OCI-LY1 (cell line): ENCODE measurements at regions not wholly inside any gene's neighbourhood (a gene's known extent, or its start where the extent isn't known, plus 50 kb on each side); places are given as distances from the start of the nearest gene placed in this dataset.

Experiments
- EZH2 ChIP-seq: fragments of 200-600 bp; sonication (generic), shearing (Covaris generic); IDR thresholded peaks from 2 replicates; pipeline ENCODE4 v1.8.0; 2017; ENCODE audit warnings: borderline replicate concordance, mixed run types, mild to moderate bottlenecking, antibody characterized with exemption, low read length, moderate library complexity, mixed read lengths
- TF ChIP-seq, protein P1 (sequence below): fragments of 200-600 bp; sonication (generic), shearing (Covaris generic); IDR thresholded peaks from 2 replicates; pipeline ENCODE4 v1.5.1; 2017; ENCODE audit warnings: mild to moderate bottlenecking, antibody characterized with exemption, low read length, moderate library complexity, mixed read lengths

- TF ChIP-seq, protein P1, sequence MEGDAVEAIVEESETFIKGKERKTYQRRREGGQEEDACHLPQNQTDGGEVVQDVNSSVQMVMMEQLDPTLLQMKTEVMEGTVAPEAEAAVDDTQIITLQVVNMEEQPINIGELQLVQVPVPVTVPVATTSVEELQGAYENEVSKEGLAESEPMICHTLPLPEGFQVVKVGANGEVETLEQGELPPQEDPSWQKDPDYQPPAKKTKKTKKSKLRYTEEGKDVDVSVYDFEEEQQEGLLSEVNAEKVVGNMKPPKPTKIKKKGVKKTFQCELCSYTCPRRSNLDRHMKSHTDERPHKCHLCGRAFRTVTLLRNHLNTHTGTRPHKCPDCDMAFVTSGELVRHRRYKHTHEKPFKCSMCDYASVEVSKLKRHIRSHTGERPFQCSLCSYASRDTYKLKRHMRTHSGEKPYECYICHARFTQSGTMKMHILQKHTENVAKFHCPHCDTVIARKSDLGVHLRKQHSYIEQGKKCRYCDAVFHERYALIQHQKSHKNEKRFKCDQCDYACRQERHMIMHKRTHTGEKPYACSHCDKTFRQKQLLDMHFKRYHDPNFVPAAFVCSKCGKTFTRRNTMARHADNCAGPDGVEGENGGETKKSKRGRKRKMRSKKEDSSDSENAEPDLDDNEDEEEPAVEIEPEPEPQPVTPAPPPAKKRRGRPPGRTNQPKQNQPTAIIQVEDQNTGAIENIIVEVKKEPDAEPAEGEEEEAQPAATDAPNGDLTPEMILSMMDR, result no peak
- TF ChIP-seq EZH2, result no peak
Observed at GRCh38 chr1:224541072-224541790, 74.9 kb upstream of the CNIH3 start.
